Renal cortex interstitium (tissue), 11 donors: ENCODE measurements at regions not wholly inside any gene's neighbourhood (a gene's known extent, or its start where the extent isn't known, plus 50 kb on each side); places are given as distances from the start of the nearest gene placed in this dataset.

ENCODE experiments used
- DNase-seq, 11 donors: peaks; one replicate each; pipeline ENCODE4 v3.0.0-alpha.2; 2013; ENCODE audit warnings: low read depth in 9 of 11, low spot score in 4 of 11; ENCODE audit errors: extremely low read depth in 1 of 11

DNA sequence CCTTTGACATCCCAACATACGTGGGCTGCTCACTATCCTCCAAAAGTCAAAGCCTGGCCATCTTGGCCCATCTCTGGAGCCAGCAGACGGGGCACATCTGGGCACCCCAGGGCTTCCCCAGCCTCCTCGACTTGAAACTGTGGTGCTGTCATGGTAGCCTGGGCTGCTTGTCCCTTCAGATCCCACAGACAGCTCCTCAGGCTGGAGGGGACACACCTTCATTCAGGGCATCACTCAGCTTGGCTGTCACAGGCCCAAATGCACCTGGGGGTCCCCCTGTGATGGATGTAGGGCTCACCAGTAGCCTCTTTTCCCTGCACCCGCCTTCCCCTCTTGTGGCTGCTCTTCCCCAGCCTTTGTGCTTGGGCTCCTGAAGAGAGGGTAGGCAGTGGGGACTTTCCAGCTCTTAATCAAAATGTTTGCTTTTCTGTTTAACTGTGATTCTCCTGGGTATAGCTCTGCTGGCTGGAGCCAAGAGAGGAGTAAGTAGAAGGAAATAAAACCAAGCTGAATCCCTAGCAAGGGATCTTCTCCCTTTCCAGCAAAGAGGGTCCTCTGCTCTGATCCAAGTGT lies 92.3 kb downstream of the GYPC start:
- no peak for DNase-seq

GRCh38 chr2:126748929-126749518 lies 93.1 kb downstream of the GYPC start:
- DNase-seq, result no peak

DNA sequence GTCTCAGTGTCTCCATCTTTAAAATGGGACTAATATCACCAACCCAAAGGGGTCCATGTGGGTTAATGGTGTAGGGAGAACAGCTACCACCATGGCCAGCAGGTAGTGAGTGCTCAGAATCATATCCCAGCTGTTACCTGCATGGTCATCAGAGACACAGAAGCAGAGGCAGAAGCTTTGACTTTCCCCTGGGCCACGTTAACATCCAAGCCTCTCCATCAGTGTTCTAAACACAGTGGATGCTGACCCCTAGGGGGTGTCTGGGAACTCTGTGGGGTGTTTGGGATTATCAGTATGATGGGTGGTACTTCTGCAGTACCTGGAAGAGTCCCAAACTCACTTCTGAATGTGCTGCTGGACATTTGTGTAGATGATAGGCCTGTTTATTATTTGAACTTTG lies 93.6 kb downstream of the GYPC start:
- DNase-seq, result no peak

GRCh38 chr2:126750506-126750905 lies 94.5 kb downstream of the GYPC start:
- no peak for DNase-seq

DNA sequence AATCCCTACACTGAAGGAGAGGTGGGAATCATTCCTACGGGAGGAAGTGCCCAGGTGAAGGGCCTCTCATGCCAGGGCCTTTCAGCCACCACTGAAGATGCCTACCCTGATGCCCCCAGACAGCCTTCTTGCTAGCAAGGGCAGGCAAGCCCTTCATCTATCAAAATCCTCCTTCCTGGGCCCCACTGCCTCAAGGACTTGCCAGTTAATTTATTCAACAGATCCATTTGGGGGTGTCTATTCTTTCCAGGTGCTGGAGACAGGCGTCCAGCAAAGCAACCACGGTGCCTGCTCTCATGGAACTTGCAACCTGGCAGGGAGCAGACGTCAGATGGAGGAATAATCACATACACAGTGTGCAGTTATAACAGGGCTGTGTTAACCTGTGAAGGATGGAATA lies 95.5 kb downstream of the GYPC start:
- no peak for DNase-seq

DNA sequence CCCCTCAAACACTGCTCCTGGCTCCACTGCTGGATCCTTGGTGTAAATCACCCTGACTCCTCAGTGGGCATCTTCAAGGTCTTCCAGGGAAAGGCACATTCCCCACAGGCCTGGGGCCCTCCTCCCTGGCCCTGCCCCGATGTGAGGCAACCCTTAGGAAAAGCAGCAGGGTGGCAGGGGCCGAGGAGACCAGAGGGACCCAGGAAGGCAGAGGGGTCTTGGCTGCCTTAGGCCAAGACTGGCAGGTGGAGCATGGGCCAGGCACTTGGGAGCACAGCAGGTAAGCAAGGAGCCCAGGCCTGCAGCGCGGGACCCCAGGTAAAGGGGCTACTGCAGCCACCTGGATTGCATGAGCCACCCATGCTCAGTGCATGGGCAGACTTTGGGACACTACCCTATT lies 96.9 kb downstream of the GYPC start:
- DNase-seq, result no peak

DNA sequence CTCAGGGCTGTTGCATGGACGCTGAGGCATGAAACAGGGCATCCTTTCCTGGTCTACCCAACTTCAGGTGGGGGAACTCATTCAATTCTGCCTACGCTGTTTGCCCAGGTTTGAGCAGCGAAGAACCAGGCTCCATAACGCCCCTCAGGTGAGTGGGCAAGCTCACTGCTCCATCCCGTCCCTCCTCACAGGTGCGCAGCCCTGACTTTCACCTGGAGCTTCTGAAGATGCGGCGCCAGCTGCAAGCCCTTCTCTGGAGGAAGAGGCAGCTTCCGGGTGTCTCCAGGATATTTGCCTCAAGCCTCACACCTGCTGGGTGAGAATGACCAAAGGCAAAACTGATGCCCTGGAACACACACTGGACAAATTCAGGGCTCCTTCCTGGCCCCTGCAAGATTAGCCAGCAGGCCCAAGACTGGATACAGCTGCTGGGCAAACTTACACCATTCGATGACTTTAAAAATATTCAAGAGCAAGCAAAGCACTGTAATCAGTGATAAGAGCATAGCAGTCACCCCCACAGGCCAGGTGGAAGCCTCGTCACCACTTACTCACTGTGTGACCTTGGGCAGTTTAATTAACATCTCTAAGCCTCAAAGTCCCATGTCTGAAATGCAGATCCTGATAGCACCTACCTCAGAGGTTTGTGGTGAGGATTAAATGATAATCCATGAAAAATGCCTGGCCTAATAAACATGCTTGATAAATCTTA lies 97.7 kb downstream of the GYPC start:
- no peak for DNase-seq

GRCh38 chr2:126754240-126755004 lies 98.5 kb downstream of the GYPC start:
- no peak for DNase-seq

DNA sequence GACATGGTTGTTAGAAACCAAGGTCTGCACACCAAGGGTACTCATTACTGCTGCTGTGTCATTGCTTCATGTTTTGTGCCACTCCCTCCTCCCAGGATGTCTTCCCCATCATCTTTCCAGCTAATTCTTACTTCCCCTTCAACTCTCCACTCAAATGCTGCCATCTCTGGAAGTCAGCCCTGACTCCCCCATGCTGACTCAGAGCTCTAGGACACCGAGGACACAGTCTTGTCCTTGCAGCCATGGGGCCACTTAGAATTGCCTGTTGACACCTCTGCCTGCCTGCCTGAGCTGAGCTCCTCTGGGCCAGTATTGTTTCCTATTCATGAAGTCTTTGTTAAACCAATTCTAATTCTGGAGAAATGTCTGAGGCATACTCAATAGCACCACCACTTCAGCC lies 100.2 kb downstream of the GYPC start:
- no peak for DNase-seq

GRCh38 chr2:126761256-126761980 lies 105.5 kb downstream of the GYPC start:
- DNase-seq, result no peak

DNA sequence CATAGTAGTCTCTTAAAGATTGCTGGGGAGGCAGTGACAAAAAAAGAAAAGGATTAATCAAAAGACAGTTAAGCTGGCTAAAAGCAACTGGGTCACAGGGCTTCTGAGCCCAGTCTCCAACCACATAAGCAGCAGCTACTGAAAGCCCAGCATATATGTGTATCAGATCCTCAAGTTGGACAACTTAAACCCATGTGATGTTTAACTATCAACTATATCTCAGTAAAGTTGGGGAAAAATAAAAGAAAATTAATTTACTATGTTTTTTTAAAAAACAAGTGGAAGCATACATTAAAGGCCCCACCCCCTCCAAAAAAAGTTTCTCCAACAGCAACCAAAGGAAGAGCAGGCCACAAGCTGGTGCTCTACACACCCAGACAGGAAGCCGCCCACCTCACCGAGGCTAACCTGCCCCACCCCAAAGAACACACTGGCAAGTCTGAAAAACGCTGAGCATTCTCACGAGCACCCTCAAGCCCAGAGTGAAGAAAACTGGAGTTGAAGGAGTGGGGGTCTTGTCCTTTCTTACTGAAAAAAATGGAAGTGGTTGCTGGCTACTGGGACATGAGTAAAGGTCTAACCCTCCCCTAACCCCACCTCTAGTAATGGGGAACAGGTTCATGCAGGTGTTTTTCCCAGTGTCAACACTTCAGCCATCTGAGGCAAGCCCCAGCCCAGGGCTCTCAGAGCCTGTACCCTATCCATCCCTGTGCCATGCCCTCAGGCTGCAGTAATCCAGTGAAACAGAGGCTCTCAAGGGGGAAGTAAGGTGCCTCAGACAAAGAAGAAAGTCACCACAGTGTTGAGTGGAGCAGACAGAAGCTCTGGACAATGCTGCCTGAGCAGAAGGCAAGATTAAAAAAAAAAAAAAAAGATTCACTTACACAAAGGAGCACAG lies 106.3 kb downstream of the GYPC start:
- DNase-seq, result no peak

DNA sequence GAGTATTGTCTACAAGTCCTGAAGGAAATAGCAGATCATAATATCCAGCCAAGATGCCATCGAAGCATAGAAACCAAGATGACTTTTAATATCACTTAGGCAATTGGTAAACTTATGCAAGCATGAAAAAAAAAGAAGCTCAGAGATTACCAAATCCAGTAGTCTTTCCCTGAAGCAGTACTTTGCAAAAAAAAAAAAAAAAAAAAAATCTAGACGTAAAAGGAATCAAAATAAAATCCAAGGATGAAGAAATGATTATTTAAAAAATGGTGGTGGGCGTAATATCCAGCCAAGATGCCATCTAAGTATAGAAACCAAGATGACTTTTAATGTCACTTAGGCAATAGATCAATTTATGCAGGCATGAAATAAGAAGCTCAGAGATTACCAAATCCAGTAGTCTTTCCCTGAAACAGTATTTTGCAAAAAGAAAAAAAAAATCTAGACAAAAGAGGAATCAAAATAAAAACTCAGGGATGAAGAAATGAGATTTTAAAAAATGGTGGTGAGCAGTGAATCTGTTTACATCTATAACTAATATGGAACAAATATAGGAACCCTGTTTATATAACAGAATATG lies 108.8 kb downstream of the GYPC start:
- no peak for DNase-seq

DNA sequence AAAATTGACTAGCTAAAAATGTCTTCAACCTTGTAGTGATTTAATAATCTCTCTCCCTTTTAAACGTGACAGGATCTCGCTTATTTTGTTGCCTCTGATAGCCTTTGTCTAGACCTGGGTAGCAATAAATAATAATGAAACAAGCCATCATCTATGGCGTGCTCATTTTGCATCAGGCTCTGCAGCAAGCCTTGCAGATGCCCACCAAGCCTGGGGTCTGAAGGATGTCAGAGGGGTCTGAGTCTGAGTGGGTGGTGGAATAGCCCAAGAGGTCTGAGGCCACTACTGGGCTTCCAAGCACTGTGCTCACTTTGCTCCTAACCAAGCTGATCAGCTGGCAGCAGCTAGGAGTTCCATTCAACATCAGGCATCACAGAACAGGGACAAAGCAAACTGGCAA lies 109.4 kb downstream of the GYPC start:
- DNase-seq, result no peak

DNA sequence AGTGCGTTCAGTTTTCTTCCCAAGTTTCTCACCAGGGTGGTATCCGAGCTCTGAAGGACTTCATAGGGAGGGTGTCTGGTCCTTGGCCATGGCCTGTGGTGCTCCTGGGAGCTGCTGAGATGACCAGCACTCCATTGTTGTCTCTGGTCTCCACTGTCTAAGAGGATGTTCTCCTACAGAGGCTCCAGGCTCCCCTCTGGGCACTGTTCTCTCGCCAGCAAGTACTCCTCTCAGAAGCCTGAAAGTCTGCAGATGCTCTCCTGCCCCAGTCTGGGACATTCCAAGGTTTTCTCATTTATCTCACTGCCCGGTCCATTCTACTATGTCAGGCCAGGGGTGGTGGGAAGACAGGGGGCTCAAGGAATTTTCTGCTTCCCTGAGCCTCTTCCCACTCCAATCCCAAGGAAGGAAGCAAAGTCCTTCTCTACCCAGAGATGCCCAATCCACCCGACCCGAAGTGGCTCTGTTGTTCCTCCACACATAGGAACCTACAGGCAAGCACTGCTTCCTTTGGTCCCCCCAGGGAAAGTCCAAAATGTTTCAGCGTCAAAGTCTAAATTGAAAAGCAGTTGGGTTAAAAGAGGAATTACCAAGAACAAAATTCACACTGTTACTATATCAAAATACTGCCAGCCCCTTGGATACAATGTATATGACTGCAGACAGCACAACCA lies 110.5 kb downstream of the GYPC start:
- no peak for DNase-seq

DNA sequence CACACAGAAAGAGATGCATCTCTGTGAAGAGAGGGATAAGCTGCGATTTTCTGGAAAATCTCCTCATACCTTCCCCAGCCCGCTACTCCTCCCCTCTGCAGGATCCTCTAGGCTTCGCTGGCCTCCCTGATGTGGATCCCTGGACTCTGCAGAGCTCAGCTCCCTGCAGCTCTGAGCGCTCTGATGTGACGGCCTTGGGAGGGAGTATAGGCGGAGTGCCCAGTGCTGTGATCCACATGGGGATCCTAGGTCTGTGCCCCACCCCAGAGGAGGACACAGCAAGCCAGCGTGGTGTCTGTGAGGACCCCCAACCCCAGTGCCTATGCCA lies 111.0 kb downstream of the GYPC start:
- no peak for DNase-seq

GRCh38 chr2:126769118-126769517 lies 113.2 kb downstream of the GYPC start:
- no peak for DNase-seq

GRCh38 chr2:126770466-126770865 lies 114.5 kb downstream of the GYPC start:
- no peak for DNase-seq

GRCh38 chr2:126771094-126771493 lies 115.1 kb downstream of the GYPC start:
- no peak for DNase-seq
